ENCODE measurements at regions not wholly inside any gene's neighbourhood (a gene's known extent, or its start where the extent isn't known, plus 50 kb on each side); places are given as distances from the start of the nearest gene placed in this dataset.
"Not testable (repeated sequence)": the region's sequence is repeated elsewhere in the genome, so short reads cannot be mapped to it uniquely, and the experiment has no call there.

DNA sequence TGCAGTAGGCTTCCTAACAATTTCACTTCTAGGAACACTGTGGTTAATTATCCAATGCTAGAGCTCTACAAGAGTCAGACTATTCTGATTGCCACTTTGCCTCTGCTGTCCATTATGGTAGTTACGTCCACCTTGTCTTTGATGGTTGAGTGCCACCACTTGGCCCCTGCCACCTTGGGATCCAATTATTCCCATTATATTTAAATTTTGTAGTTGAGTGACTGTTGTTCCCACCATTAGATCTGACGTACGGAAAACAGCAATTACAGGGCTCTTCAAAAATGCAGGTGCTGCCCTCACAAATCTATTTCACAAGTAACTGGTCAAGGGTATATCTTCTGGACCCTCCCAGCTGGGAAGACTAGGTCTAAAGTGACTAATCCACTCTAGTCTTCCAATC lies 432.3 kb upstream of the ID4 start:
- DNase-seq (ENCODE audit: low read depth), result not testable (repeated sequence)

DNA sequence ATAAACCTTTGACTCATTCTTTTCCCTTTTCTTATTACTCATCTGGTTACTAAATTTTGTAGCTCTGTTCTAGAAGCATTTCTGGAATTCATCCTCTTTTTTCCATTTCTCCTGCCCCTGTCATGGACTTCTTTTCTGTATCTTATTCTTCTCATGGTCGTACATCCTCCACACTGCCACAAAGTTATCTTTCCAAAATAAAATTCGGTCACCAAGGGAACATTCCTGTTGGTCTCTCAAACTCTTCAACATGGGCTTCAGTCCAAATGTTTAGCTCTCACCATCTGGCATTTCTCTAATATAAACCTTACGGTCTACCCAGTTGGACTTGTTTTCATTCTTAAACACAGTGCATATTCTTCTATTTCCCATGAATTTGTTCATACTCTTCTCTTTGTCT lies 428.8 kb upstream of the ID4 start:
- DNase-seq (ENCODE audit: low read depth), result no peak

DNA sequence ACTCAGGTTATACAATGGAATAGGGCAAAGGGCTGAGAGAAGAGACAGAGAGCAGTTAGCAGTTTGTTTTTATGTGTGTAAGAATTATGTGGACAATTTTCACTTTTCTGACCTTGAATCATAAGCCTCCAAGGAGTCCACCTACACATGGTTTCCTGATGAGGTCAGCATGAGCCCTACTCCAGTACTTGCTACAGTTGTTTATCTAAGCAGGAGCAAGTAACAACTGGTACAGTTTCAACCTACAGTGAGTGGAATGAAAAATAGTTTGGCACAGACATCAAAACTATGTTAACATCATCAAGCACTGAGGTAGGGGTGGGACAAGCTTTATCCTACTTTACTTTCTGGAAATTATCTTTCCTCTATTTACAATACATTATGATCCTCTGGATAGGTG lies 426.7 kb upstream of the ID4 start:
- DNase-seq (ENCODE audit: low read depth), result no peak

DNA sequence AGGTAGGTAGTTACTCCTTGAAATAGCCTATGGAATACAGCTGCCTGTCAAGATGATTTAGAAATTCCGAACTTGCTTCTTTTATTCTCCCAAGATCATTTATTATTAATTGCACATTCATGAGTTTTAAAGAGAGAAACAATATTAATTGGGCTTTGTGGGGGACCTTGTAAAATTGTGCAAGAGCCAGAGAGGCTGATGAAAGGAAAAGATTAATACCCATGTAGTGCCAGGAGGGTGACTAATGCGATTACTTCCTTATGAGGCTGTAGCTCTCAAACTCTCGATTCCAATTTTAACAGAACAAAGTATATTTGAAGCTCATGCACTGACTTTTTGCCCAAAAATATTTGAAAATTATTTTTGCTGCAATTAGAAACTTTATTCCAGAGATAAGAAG lies 423.8 kb upstream of the ID4 start:
- no peak for DNase-seq (ENCODE audit: low read depth)

DNA sequence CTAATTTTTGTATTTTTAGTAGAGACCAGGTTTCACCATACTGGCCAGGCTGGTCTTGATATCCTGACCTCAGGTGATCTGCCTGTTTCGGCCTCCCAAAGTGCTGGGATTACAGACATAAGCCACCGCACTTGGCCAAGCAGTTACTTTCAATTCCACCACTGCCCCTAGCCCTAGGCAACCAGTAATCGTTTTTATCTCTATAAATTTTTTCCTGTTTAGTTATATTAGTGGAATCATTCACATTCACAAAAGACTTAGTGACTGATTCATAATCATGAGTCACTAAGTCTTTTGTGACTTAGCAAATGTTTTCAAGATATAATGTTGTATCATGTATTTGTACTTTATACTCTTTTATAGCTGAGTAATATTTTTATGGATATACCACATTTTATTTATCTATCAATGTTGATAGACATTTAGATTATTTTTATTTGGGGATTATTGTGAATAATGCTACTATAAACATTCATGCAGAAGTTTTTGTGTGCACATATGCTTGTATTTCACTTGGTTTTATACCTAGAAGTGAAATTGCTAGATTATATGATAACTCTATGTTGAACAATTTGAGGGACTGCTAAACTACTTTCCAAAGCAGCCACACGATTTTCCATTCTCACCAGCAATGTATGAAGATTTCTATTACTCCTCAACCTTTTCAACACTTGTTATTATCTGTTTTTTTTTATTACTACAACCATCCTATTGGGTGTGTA lies 421.4 kb upstream of the ID4 start:
- DNase-seq (ENCODE audit: low read depth), result no peak

DNA sequence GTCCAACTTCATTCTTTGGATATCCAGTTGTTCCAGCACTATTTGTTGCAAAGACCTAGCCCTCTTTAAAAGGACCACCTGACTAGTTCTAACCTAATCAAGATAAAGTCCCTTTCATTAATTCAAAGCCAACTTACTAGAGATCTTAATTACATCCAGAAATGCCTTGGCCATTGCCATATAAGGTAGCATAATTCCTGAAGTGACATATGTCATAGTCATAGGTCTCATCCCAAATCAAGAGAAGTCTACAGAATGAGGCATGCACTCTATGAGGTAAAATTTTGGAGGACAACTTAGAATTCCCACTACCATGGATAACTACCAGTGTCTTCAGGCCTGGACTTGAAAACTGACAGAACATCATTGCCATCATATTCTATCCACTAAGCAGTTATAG lies 420.4 kb upstream of the ID4 start:
- DNase-seq (ENCODE audit: low read depth), result no peak

DNA sequence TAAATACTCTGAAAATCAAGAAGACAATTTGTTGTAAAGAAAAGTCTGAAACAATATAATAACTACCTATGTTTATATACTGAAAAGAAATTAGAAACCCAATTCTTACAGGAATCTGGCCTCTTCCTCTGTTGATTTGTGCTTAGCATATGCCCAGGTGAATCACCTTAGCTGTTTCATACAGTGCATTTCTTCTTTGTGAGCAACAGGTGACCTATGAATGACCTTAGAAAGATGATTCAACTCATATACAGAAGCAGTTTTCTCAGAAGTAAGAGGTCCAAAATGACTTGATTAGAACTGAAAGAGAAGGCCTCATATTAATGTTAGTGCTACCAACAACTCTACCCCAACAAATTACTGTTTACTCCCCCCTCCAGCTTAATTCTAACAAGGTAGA lies 419.5 kb upstream of the ID4 start:
- no peak for DNase-seq (ENCODE audit: low read depth)

DNA sequence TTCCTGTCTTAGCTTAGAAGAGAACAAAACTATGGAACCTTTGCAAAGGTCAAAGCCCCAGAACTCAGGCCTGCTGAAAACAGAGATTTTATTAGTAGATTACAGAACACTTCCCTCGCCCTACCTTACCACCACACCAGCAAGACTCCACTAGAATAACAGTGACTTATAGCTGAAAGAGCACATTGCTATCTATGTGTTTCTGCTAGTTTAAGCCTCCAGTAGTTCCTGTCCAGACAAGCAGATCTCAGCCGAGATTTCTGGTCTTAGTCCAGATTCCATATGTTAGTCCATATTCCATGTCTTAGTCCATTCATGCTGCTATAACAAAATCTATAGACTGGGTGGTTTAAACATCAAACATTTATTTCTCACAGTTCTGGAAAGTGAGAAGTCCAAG lies 412.3 kb upstream of the ID4 start:
- DNase-seq (ENCODE audit: low read depth), result no peak

DNA sequence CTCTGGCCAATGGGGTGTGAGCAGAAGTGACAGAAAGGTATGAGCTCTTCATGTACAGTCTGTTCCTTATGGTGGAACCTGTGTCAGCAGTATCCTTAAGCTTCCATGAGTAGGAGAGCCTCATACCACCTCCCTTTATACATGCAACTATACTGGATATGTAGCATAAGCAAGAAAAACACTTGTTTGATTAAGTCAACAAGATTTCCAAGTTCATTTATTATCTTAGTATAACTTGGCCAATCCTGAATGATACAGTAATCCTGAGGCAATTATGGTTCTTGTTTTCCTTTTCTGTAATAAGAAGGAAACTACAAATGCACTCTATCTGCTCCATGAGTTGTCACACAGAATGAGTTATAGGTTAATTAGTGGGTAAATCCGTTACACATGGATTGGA lies 409.6 kb upstream of the ID4 start:
- no peak for DNase-seq (ENCODE audit: low read depth)

DNA sequence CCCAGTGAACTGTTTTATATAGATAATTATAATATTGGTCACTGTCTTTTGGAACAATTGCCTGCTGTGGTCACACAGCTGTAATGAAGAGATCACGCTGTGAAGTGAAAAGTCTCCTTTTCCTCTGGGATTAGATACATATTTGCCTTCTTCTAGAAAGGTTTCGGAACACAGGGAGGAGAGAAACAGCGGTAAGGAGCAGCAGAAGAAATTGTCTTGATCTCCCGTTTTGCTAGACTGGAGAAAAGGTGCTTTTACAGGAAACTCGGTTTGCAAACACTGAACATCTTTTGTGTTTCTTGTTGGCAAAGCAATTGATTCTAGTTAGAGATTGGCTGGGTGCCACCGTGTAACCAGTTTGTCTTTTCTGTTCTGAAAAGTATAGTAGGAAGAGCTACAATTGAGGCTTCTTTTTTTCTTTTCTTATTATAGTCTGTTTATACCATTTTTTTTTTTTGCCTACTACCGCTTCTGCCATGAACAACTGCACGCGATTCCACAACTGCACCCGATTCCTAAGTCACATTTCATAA lies 404.1 kb upstream of the ID4 start:
- DNase-seq (ENCODE audit: low read depth), result no peak

DNA sequence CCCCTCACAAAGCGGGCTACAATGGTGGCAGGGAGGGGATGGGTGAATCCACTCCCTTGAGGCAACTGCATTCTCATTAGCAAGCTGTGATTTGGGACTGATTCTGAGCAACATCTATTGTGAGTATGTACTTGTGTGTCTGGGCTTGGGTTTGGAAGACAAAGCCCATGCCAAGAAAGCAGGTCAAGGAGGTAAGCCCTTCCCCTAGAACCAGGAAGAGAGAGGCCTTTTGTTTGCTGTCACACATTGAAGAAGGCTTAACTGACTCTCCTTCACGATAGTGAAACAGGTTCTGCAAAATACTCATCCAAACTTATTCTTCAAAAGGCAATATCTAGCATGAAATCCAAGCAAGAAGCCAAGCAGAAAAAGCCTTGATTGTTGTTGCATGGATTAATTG lies 403.1 kb upstream of the ID4 start:
- DNase-seq (ENCODE audit: low read depth), result no peak

DNA sequence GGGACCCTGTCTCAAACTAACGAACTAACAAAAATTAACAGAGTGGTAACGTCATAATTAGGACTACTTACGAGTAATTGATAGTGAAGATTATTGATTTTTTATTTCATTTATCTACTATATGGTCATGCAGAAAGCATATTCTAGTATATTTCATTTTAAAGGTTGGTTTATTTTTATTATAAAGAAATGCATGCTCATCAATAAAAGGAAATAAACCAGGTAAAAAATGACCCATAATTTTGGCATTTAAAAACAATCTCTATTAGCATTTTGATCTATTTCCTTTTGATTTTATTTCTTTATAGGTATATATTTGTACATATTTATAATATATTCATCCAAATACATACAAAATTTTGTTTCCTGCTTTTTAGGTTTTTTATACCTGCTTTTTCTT lies 401.4 kb upstream of the ID4 start:
- DNase-seq (ENCODE audit: low read depth), result no peak

DNA sequence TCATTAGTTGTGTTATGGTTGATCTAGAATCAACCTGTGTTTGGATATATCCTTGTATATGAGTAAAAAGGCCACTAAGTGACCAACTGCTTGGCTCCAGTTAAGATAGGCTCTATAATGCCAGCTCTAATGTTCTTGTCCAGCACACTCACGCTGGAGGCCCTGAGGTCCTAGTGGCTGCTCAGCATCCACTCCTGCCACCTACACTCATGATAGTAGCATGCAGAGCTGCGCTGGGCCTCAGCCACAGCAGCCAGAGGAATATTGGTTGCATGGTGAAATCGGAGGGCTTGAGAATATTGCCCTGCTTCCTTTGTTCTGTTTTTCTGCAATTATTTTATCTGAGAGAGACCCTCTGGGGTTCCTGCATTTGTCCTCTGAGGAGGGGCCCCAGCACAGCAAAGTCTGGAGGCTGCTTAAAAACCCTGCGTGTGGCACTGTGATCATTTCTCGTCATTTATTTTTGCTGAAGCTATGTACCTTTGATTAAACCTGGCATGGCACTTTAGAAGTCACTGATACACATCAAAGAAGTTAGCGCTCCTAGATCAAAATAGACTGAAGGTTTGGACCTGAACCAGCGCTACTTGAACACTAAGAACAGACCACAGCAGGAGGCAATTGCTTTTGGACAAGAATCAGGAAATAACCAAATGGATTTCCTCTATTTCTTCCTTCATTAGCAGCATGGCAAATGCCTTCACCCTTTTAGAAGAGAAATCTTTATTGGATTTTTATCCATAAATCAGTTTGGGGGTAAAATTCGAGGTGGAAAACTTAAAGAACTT lies 398.4 kb upstream of the ID4 start:
- no peak for DNase-seq (ENCODE audit: low read depth)

DNA sequence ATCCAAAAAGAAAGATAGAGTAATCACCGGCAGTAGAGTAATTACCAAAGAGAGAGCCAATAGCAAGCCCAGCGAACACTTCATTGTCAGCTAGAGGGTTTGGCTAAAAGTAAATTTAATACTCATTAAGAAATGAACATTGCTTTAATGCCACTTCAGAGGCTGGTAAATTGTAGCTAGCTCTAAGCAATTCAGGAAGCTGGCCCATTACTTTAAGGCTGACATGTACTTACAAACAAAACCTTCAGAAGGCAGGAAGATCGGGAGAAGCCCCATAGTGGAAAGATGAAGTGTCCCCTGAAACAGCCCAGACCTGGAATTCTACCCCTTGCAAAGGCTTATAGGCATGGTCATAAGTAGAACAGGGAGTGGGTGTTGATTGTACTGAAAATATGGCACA lies 396.6 kb upstream of the ID4 start:
- DNase-seq (ENCODE audit: low read depth), result no peak

DNA sequence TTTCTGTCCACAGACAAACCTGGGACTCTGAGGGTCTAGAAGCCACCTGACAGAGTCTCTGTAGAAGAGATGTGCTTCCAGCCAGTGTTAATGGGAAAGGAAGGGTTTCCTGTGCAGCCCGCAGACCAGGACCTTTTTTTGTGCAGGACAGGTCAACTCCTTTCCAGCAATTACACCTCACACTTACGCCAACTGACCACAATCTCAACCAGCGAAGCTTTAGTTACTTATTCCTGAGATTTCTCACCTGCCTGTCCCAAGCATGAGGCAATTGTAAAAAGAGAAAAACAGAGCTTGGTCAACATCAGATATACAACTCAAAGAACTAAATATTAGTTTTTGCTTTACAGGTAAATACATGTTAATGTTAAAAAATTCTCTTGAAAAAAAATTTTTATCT lies 393.8 kb upstream of the ID4 start:
- DNase-seq (ENCODE audit: low read depth), result no peak

DNA sequence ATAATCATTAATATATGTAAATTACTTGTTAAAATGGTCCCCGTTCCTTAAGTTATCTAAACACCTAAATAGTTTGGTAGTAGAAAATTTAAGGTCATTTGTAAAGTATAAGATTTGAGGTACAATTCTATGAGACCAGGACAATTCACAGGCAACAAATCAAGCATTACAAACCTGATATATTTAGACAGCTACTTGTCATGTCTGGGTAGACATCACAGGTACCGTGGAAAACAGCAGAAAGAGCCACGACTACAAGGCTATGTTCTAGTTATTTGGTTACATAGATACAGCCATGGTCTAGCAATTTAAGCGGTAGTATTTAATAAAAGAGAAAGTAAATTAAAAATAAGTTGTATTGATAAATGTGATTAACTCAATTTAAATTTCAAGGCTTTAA lies 393.1 kb upstream of the ID4 start:
- no peak for DNase-seq (ENCODE audit: low read depth)

DNA sequence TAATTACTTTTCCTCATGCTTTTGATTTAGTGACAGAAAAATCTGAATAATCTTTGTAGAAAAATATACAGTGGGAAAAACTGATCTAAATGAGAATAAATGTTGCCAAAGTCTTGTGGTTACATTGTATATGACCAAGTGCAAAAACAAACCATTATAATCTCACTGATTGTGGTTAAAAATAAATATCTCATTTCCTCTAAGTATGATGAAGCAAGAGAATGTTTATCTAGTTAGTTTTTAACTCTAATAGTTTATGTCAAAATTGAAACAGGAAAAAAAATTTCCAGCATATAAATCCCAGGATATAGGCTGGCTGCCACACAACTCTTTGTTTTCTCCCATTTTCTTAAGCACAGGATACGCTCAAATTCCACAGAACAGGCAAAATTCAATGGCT lies 392.7 kb upstream of the ID4 start:
- DNase-seq (ENCODE audit: low read depth), result no peak

DNA sequence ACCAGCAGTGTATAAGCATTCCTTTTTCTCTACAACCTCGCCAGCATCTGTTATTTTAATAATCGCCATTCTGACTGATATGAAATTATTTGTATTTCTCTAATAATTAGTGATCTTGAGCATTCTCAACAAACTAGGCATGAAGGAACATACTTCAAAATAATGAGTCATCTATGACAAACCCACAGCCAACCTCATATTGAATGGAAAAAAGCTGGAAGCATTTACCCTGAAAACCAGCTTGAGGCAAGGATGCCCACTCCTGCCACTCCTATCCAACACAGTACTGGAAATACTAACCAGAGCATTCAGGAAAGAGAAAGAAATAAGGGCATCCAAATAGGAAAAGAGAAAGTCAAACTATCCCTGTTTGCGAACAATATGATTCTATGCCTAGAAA lies 390.6 kb upstream of the ID4 start:
- no peak for DNase-seq (ENCODE audit: low read depth)

DNA sequence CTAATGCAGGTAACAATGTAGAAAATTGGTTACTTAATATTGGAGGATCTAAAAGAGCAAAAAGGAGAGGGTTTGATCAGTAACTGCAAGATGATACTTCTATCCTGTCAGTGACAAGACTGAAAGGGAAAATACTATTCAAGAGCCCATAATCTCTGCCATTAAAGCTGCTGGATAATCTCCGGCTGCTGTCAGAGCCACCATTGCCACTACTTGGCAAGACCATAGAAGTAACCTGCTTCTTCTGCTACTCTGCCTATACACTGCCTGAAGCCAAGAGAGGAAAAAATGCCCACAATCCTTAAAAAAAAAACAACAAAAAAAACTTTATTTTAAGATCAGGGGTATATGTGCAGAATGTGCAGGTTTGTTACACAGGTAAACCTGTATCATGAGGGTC lies 386.5 kb upstream of the ID4 start:
- no peak for DNase-seq (ENCODE audit: low read depth)

DNA sequence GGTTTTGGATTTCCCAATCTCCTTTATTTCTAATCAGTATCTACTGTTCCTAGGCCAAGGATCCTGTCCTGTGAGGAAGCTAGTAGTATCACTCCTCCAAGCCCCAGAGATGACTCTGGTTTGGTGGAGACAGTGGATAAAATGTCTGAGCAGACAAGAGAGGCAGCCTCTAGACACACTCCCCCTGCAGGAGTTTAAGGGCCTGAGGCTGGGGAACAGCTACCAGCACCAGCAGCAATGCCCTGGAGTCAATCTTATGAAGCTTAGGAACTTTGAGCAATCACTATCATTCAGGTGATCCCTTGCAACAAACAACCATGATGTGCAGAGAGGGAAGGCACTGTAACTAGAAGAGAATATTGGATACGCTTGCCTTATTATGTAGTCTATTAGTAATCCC lies 384.7 kb upstream of the ID4 start:
- DNase-seq (ENCODE audit: low read depth), result no peak

DNA sequence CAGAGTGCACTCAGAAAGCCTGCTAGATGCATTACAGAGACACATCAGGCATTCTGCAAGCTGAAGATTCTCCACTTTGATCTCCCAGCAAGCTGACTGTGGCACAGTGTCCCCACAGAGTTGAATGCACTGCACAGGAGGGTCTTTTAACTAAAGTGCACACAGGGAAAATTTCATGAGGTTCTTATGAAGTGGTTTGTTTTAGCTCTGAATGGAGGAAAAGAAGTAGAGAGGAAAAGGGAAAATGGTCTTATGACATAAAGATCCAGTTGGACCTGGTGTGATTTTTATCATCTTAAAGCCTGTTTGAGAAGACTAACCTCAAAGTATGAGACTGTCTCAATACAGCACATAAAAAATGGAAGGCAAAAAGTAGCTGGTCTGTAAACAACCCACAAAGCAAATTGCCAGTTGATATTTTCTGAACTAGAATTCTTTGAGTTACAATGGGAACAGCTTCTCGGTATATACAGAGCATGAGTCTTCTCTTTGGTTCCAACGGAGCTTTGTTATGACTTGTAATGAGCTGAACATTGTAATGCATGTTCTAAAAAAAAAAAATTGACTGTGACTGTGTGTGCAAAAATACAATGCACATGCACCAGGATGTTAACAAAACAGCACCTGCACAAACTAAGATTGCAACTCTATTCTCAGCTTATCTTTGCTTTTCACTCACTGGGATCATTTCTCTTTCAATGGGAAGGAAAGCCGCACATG lies 383.0 kb upstream of the ID4 start:
- no peak for DNase-seq (ENCODE audit: low read depth)

DNA sequence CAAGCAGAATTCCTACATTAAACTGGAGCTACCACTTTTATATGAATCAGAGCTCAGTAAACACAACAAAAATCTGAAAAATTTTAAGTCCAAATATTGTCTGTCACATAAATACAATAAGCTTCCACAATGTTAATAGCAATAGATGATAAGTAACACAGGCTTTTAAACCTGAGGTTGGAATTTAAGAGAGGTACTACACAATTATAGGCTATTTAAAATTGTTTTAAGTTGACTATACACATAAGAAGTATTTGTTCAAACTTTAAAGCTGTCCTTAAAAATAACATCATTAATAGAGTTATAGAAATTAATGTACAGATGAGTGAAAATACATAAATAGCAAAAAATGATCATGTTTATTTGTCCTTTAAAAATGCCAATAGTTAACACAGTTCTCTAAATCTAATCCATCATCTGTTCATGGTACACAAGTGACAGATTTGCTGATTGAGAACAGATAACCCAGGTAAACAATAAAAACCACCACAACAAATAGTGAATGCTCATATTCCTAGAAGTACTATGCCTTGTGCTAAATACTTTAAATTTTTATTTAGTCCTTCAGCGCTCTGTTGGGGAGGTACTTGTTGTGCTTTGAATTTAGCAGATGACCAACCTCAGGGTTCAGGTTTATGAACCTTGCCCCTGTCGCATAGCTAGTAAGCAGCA lies 382.3 kb upstream of the ID4 start:
- no peak for DNase-seq (ENCODE audit: low read depth)

DNA sequence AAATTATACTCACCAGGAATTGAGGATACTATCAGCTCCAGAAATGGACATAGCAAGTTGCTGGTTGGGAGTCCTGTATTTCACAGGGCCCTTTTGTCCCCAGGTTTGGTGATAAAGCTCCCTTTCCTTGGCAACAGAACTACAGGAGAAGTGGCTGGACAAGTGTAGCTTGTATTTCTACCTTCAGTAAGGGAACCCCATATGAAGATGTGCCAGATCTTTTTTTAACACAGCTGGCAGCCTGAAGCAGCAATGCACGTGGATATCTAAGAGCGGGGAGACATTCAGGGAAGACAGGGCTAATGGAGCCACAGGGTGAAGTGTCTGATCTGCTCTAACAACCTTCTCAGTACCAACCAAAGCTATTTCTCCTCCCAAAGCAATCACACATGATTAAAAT lies 373.9 kb upstream of the ID4 start:
- DNase-seq (ENCODE audit: low read depth), result no peak
